HG02943 (cell line): ENCODE measurements at regions not wholly inside any gene's neighbourhood (a gene's known extent, or its start where the extent isn't known, plus 50 kb on each side); places are given as distances from the start of the nearest gene placed in this dataset.

Source experiments
- ATAC-seq: cut with Tn5 transposase; IDR thresholded peaks from one replicate; pipeline ENCODE4 v1.9.1; 2021; ENCODE audit warnings: mild to moderate bottlenecking, low read depth, moderate library complexity; ENCODE audit not compliant: unreplicated experiment

DNA sequence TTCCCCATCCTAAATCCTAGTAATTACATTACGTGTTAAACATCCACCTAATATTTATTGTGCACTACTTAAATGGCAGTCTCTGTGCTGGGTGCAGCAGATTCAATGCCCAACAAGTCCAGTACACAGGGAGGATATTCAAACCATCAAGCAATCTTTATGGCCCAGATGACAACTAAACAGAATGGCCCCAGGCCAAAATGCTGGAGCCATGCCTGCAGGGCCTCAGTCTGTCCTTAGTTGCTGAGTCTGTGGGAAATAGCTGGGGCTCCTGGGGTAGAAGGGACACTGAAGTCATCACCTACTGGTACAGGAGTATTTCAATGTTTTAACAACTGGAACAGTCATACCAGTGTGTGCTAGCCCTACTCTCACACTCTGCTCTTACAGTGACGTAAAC, 153.5 kb downstream of the ZNF608 start:
- no peak for ATAC-seq

DNA sequence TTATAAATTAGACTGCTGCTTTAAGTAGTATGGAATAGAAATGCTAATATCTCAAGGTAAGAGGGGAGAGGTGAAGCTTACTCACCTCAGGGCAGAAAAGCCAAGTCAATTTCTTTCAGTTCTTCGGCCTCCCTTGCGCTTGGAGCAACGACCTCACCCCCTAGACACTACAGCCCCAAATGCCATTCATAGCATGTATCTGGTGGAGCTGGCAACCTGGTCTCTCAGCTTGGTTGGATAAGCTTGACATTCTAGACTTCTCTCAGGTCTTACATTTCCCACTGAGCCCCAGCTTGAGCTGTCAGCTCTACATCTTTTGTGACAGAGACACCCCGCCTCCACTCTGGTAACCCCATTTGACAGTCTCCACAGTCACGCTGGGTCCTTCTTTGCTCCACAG, 154.9 kb downstream of the ZNF608 start:
- no peak for ATAC-seq

DNA sequence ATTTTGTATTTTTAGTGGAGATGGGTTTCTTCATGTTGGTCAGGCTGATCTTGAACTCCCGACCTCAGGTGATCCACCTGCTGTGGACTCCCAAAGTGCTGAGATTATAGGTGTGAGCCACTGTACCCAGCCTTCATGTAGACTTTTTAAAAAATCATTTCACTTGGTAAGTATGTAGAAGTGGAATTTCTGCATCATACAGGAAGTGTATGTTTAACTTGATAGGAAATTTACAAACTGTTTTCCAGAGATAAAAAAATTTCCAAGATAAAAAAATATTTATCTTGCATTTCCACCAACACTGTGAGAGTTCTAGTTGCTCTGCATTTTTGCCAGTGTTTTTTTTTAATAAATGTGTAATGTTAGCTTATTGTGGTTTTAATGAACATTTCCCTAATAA, 155.8 kb downstream of the ZNF608 start:
- ATAC-seq: no peak

DNA sequence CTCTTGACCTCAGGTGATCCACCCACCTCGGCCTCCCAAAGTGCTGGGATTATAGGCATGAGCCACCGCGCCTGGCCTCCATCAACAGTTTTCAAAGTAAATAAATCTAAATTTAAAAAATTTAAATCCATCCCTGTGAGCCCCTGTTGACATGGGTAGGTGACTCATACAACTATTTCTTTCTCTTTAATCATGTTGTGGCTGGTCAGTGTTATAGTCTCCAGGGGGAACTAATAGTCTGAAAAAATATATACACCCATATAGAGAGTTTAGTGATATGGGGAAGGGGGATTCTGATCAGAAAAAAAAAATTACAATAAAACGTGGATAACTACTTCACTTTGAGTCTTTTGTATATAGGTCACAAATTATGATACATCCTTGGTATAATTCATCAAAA, 159.2 kb downstream of the ZNF608 start:
- no peak for ATAC-seq

DNA sequence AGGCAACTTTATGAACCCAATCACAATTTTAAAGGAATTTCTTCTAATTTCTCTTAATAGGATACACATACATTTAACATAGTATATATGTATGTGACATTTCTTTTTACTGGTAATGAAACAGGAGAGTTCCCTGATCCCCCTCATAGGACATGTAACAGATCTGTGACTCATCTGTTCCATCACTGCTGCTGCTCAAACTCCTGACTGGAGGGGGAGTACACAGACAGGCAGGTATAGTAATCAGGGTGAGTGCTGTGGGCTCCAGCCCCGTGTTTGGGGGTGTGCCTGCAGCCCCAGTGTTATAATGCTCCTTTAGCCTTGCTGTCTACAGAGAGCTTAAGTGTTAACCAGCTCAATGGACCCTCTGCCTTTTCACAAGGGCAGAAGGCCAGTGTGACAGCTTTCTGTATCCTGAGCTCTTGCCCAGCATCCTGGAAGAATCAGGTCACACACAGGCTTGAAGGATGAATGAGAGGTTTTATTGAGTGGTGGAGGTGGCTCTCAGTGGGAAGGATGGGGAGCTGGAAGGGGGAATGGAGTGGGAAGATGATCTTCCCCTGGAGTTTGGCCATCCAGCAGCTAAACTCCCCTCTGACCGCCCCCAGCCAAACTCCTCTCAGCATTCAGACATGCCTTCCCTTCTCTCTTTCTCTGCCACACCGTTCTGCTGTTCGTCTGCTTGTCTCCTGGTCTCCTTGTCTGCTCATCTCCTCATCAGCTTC, 161.3 kb downstream of the ZNF608 start:
- ATAC-seq: no peak

DNA sequence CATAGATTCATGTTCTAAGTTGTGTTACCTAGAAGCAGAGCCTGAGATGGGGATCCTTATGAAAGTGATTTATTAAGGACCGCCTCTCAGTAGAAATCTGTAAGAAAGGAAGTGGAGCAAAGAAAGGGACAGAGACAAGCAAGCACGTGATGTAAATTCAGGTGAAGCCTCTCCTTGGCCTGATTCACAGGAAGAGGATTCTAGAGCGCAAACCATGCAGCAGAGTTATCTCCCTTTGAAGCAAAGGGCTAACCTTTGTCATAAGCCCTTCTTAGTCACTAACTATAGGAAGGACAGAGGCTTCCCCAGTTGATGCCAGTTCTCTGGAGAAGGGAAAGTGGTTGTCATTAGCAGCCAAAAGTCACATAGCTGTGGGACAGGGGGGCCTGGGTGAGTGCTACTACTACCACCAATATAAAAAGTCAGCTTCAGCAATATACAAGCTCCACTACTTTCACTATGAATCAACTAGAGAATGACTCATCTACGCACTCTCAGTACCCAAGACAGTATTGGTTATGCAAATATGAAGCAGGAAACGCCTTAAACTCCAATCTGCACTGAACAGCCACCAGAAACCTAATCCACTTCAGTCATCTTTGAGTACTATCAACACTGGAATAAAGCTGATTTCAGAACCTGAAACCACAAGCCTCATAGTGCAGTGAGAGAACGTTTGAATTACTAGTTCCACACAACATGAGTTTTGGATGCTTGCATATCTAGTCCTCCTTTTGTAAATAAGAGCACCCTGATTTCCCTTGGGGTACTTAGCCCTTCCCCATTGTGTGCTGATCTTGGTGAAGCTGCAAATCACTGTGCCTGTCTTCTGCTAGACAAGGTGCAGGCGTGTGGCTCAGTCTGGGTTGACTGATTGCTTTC, 162.7 kb downstream of the ZNF608 start:
- peak; percentile 100 for ATAC-seq

DNA sequence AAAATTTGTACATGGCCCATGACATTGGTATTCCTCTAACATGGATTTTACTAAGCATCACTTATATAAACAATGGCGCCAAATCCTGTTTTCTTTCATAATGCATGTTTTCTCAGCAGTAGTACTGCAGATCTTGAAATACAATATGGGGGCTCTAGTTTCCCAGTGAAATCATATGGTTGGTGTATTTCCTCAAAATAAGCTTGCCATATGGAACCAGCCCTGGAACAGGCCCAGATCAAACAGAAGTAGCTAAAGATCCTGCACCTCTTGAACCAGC, 163.9 kb downstream of the ZNF608 start:
- ATAC-seq: no peak

DNA sequence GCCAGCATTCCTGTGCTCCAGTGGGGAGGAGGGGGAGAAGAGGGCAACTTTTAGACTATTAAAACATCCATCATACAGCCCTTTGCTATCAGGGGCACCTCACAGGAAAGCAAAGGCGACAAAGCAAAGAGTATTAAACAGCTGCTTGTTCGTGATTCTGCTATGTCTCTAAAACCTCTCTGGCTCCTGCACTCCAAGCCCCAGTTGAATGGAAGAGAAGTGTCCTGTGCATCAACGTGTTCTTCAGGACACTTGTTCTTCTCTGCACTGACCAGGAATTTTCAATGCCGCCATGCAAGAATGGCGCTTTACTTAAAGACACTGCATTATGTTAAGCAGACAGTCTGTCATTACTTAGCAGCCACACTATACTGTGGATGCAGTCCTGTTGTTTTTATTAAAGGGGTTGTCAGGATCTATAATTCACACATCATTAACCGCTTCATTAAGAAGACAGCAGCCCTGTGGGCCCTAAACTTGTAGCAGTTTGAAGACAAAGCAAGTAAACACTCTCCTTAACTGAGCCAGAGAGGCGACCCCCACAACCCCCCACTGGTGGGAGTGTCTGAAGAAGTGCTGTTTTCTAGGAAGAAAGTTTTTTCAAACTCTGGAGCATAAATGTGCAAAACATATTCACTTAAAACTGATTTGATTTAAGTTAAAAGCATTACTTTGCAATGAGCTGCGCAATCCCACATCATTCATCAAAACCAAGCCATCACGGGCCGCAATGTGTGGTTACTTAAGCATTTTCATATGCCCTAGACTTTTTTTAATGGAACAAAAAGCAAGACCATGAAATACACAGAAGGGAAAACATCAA, 164.5 kb downstream of the ZNF608 start:
- ATAC-seq: no peak

DNA sequence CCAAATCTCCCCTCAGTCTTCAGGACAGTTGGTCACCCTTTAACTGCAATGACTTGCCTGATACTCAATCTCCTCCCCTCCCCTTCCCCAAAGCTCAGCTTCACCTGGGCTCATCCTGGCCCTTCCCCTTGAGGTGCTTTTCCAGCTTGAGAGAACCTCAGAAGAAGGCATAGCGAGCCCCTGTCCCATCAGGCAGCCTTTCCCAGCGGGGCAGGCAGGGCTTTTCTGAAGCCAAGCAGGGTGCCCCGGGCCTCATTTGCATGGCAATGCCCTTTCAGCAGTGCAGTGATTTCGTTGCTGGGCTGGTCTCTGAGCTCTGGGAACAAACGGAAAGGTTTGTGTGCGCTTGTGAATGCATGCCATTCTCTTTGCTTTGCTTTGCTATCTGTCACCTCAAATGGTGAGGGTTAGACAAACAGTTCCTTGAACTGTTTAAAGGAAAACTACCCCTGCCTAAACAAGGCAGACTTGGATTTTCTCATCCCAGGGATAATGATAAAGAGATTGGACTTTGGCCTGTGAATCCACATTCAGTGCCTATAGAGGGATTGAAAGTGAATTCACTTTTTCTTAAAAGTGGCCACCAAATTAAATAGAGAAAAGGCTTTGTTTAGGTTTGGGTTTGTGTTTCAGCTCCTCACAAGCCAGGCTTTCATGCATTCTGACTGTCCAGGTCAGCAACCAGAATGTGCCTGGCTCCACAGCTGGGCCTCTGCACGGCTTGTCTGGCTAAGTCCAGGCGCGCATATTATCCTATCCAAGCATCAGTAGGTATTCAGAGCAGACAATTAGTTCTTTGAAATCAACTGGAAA, 165.3 kb downstream of the ZNF608 start:
- no peak for ATAC-seq

DNA sequence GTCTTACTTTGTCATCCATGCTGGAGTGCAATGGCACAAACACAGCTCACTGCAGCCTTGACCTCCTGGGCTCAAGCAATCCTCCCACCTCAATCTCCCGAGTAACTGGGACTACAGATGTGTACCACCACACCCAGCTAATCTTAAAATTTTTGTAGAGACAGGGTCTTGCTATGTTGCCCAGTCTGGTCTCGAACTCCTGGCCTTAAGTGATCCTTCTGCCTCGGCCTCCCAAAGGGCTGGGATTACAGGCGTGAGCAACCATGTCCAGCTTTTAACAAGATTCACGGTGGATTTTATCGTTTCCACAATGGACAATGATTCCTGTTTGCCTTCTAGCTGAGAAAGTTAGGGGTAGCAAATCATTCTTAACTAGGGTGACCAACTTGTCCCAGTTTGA, 165.9 kb downstream of the ZNF608 start:
- ATAC-seq: no peak

DNA sequence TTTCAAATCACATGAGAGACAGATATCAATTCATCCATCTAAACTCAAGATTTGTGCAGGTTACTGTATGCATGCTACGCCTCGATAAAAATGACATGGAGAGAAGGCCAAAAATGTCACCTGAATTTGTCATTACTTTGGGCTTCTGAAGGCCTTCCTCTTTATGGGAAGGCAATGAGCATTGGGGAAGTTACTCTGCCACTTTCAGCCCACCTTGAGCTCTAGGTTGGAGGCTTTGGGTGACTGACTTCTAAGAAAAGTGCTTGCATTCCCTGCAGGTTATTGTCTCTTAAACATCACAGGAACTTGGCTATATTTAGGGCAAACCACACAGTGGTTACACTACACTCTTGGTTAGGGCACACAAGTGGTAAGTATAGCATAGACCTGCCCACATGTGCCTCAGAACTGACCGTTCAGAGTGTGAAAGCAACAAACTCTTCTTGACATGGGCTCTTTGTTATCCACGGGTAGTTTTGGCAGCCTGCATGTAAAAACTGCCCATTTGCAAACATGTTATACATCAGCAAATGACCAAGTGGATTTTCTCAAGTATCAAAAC, 169.5 kb downstream of the ZNF608 start:
- peak; percentile 81 for ATAC-seq

DNA sequence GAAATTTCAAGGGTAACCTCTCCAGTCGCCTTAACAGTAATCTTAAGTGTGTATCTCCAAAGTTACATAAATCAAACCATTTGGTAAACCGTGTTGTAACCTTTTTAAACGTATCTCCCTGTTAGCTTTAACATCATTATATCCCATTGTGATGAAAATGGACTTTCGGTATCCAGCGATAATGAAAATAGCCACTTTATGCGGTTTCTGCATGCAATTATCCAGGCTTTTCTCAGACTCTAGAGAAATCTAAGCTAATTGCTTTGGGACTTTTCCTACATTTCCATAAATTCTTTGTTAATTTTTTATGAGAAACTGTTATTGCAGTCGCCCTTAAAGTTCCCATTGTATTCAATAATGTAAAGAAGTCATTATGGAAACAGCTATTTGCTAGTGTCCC, 170.7 kb downstream of the ZNF608 start:
- ATAC-seq: no peak

DNA sequence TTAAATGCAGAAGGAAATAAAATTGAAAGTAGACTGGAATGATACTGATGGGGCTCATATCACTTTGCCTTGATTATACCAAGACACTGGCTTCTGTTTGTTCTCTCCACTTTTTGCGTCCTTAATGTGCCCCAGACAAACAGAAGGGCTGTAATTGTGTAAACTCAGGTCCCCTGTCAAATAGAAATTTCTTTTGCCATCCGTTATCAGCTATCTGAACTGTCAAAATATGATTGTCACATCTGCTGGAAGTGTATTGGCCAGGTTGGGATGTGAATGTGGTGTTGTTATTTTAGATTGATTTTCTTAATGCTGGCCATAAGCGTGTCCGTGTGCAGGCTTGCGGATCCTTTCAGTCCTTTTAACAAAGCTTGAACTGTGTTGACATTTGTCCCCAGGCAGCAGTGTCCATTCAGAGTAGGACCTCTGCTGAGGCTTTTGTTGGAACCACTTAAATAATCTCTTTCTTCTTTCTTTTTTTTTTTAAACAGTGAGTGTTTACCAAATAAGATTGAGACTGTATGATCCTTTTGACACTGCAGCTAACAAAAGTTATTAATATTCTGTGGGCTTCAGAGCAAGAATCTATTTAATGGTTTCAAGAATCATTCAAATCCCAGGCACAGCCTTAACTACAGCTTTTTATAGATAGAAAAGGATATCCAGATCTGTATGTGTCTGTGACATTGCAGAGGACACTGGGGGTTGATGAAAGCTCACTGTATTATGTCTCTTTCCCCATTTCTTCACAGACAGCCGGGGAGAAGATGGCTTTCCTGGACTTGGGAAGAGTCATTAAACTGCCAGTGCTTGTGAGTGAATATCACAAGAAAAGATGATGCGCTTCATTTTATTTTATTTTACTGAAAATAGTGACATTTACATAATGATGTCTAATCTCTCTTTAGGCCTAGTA, 171.7 kb downstream of the ZNF608 start:
- no peak for ATAC-seq

DNA sequence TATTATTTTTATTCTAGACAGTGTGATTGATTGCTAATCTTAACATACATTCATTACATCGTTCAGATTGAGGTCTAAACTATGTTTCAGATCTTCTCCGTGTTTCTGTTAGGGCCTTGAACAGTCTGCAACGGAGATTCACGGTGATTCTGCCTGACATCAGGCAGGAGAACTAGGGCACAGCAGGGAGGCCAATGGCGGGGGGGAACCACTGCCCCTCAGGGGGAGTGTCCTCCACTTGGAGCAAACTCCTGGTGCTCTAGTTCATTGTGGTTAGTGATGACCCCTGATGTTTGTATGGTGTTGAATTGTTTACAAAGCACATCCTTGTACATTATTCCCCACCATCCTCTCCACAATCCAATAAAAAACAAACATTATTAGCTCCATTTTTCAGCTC, 173.5 kb downstream of the ZNF608 start:
- ATAC-seq: no peak

DNA sequence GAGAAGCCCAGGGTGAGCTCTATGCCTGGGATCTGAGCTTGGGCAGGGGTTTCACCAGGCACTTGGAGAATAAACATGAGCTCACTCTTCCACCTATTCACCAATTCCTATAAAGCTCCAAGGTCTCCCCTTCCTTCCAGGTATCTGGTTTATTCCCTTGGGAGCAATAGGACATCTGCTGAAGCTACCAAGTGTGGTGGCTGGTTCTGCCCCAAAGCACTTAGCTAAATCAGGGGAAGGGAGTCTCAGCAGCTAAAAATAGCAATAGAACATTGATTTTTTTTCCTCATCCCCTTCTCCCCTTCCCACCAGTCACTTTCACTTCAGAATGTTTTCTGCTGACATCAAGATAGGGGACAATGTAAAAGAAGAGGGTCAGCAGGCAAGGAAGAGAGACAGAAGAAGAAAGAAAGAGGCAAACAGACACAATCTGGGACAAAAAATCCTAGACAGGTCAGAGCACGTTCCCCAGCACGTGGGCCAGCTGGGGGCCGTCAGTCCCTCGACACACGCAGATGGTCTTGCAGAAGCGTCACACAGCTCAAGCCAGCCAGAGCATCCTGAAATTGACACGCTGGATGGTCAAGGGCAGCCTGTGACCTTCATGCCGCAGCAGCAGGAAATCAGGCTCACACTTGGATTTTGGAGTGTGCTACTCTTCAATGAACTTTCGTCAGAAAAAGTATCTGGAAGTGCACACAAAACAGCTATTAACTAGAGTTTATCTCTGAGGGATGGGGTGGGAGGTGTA, 176.0 kb downstream of the ZNF608 start:
- ATAC-seq: no peak

DNA sequence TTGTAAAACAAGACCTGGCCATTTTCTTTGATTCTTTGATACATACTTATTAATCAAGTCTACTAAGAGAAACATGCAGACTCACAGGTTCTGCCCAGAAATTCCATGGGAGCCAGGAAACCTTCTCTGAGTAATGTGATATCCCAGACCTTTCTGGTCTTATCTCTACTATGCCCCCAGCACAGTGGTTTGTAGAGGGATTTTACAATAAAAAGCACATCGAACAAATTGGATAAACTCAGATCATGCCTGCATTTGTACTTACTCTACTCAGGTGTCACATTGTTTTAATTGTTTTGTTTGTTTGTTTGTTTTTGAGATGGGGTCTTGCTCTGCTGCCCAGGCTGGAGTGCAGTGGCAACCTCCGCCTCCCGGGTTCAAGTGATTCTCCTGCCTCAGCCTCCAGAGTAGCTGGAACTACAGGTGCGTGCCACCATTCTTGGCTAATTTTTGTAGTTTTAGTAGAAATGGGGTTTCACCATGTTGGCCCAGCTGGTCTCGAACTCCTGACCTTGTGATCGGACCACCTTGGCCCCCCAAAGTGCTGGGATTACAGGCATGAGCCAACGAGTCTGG, 179.5 kb downstream of the ZNF608 start:
- ATAC-seq: no peak

DNA sequence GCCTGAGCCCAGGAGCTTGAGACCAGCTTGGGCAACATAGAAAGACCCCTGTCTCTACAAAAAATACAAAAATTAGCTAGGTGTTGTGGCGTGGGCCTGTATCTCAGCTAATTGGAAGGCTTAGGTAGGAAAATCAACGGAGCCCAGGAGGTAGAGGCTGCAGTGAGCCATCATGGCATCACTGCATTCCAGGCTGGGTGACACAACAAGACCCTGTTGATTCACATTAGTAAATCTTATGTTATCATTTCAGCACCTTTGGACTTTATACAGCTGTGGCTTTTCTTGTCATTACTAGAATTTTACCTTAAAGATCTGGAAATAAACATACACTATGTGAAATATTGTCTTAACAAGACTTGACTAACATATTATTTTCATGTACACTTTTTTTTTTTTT, 185.0 kb downstream of the ZNF608 start:
- no peak for ATAC-seq

DNA sequence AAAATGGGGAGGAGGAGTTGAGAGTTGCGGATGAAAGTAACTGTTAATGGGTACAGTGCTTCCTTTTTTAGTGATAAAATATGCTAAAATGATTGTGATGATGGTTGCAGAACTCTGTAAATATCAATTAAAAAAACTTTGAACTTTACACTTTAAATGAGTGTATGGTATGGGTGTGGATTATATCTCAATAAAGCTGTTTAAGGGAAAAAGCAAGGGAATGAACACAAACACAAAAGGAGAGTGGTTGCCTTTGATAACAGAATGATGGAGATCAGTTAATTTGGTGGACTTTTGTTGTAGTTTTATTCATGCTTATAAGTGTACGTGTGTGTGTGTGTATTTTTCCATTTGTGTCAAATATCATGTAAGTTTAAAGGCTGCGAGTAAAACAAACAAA, 186.1 kb downstream of the ZNF608 start:
- ATAC-seq: no peak
